Memory B cell (primary cell): ENCODE measurements at regions not wholly inside any gene's neighbourhood (a gene's known extent, or its start where the extent isn't known, plus 50 kb on each side); places are given as distances from the start of the nearest gene placed in this dataset.

Source experiments
- ATAC-seq: fragments of 150-1000 bp; cut with Tn5 transposase; 2 replicates; pipeline ENCODE4 v1.10.0; 2021; ENCODE audit warnings: low read depth, mild to moderate bottlenecking, moderate library complexity
- DNase-seq, 2 donors: peaks; one replicate each; pipeline ENCODE4 v3.0.0; 2022; ENCODE audit warnings: low spot score in 2 of 2
- H3K27ac Mint-ChIP-seq: one replicate; pipeline ENCODE4 v1.8.0; 2022; ENCODE audit warnings: mild to moderate bottlenecking, moderate library complexity, mixed read lengths
- H3K27me3 Mint-ChIP-seq: one replicate; pipeline ENCODE4 v1.8.0; 2022; ENCODE audit warnings: mixed read lengths
- H3K36me3 Mint-ChIP-seq: one replicate; pipeline ENCODE4 v1.8.0; 2022; ENCODE audit warnings: mild to moderate bottlenecking, mixed read lengths
- H3K4me1 Mint-ChIP-seq: one replicate; pipeline ENCODE4 v1.8.0; 2022; ENCODE audit warnings: mixed read lengths
- H3K4me3 Mint-ChIP-seq: one replicate; pipeline ENCODE4 v1.8.0; 2022; ENCODE audit warnings: mild to moderate bottlenecking, moderate library complexity, mixed read lengths
- H3K9me3 Mint-ChIP-seq: one replicate; pipeline ENCODE4 v1.8.0; 2022; ENCODE audit warnings: mixed read lengths

DNA sequence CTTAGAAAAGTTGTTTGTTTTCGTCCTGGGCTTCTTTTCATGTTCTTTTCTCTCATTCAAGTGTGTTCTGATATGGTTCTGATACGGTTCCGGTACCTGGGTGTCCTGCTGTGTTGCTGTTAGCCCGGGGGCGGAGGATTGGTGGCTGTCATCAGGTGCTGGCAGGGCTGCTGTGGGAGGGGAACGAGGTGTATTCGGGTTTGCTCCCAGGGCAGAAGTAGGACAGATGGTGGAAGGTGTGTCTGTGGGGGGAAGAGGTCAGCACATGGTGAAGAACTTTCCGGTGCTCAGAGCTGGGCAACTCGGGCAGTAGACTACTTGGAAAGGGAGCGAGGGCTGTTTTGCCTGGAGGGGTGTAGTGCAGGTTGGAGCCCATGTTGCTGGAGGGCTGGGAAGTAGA is 70.2 kb downstream of the SLC25A47 start:
- Mint-ChIP-seq H3K4me3 (no peak overlapping the region), H3K27ac (no peak overlapping the region), H3K9me3 (no peaks in the 10 kb centered on the region), H3K36me3 (peaks cover 17% of the 10 kb centered on the region), H3K4me1 (peaks cover 6% of the 10 kb centered on the region), H3K27me3 (no peaks in the 10 kb centered on the region)
- no peak for ATAC-seq
- no peak for DNase-seq

DNA sequence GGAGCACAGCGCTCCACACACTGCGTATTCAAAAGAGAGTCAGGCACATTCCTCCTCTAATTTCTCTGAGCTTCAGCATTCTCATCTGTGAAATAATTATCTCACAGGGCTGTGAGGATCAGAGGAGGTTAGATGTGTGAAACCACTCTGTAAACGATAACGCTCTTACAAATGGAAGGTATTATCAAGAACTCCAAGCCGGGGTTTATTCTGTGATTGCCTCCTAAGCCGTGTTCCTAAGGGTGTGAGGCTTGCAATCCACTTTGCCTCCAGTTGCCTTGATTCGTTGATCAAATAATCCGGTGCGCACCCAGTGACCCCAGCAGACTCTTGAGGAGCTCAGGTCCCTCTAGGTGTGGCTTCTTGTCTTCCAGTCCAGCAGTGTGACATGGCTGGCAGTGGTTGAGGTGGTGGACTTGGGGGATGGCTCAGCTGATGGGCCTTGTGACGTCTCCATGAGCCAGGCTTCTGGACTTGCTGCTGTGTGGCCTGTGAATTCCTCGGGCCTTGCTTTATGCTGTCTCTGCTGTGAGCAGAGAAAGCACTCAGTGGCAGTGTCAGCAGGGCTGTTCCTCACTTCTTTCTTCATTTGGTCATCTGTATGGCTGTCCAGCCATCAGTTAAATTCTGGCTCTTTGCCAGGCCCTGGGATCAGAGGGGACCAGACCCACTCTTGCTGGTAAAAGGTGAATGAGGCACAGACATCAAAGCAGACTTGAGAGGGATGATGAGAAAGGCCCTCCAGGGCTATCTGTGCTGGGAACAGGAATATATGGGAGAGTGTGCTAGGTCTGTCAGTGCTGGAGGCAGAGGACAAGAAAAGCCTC is 71.0 kb downstream of the SLC25A47 start:
- Mint-ChIP-seq H3K4me3 (no peak overlapping the region), H3K27ac (no peak overlapping the region), H3K27me3 (no peaks in the 10 kb centered on the region), H3K9me3 (no peaks in the 10 kb centered on the region), H3K36me3 (peaks cover 17% of the 10 kb centered on the region), H3K4me1 (peaks cover 8% of the 10 kb centered on the region)
- ATAC-seq (no peak), DNase-seq (no peak)

DNA sequence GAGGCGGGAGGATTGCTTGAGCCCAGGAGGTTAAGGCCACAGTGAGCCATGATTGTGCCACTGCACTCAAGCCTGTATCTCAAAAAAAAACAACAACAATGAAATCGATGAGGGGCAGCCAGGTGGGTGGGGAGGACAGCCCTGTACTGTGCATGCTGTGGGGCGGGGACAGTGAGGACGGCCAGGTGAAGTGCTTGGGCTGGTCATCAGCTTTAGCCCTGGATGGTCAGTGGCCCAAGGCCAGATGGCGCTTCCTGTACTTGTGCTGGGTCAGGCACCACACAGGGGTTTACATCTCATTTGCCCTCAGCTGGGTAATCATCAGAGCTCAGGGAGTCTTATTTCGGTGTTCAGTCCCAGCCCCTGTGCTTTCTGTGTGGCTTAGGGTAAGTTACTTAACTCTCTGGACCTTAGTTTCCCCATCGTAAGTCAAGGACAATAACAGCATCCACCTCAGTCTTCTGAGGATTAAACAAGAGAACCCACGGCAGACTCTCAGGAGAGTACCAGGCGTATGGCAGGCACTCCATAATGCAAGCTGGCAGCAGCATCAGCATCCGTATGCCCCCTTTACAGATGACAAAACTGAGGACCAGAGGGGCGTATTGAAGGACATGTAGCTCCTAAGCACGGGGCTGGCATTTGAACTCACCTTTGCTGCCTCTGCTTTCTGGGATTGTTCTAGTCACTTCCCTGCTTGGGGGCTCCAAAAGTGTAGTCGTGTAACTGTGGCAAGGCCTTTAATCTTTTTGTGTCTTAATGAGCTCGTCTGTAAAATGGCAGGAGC is 71.9 kb downstream of the SLC25A47 start:
- no peak for DNase-seq
- Mint-ChIP-seq H3K27me3 (no peaks in the 10 kb centered on the region), H3K4me3 (no peak overlapping the region), H3K4me1 (peaks cover 11% of the 10 kb centered on the region), H3K36me3 (peaks cover 18% of the 10 kb centered on the region), H3K27ac (no peak overlapping the region), H3K9me3 (no peaks in the 10 kb centered on the region)
- ATAC-seq, result no peak

DNA sequence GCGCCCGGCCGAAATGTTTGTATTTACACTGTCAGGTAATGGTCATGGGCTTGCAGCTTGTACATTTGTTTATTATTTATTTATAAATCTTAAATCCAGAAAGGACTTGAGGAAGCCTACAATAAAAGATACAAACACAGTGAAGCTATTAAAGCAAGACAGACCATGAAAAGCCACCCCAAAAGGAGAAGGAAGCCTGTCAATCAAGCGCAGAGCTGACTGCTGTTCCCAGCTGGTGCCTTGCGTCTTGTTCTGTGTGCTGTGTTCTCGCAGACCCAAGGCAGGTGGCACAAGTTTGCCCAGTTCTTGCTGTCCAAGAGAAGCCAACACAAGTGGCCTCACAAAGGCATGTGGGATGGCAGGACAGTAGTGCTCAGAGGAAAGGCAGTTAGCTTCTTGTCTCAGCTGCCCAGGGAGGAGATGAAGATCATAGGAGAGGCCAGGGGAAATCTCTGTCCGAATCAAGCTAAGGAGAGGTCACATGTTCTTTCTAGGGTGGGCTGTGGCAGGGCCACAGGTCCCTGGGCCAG is 73.2 kb downstream of the SLC25A47 start:
- Mint-ChIP-seq H3K27me3 (no peaks in the 10 kb centered on the region), H3K36me3 (peaks cover 11% of the 10 kb centered on the region), H3K4me3 (no peak overlapping the region), H3K27ac (no peak overlapping the region), H3K4me1 (peaks cover 9% of the 10 kb centered on the region), H3K9me3 (no peaks in the 10 kb centered on the region)
- ATAC-seq, result no peak
- no peak for DNase-seq

GRCh38 chr14:100397005-100397404 is 73.9 kb downstream of the SLC25A47 start:
- Mint-ChIP-seq H3K4me1 (peaks cover 9% of the 10 kb centered on the region), H3K4me3 (no peak overlapping the region), H3K9me3 (no peaks in the 10 kb centered on the region), H3K36me3 (peaks cover 11% of the 10 kb centered on the region), H3K27ac (no peak overlapping the region), H3K27me3 (no peaks in the 10 kb centered on the region)
- DNase-seq, result no peak
- ATAC-seq, result no peak

GRCh38 chr14:100398044-100398443 is 74.9 kb downstream of the SLC25A47 start:
- ATAC-seq, result no peak
- peaks cover 11% of the 10 kb centered on the region for H3K36me3 Mint-ChIP-seq

DNA sequence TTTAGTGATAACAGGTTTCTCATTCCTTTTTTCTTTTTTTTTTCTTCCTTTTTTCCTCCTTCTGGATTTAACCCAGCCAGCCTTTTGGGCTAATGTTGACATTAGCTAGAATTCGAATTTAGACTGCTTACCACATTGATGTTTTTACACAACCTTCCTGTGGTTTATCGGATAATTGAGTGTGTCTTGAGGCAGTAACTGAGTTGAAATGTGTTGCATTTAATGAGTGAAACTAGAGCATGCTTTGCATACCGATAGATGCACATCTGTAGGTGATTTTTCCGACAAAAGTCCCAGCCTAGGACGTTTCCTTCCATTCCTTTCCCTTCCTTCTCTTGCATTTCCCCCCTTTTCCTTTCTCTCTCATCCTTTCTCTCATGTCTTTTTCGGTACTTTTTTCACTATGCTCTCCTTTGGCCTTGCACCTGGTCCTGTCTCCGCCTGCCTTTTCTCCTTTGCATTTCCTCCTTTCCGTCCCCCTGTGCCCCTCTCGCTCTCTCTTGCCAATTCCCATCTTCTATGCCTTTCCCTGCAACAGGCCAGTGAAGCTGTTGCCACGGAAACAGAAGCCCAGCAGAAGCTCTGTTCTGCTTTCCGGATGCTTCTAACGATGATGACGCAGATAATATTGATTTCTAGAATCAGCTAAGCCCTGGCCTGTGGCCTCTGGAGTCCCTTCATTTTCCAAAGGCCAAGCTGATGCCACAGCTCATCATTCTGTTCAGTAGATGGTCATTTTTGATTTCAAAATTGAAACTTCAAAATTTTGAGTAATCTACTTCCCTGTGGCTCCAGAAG is 76.1 kb downstream of the SLC25A47 start:
- no peak overlapping the region for H3K4me3 Mint-ChIP-seq
- peaks cover 9% of the 10 kb centered on the region for H3K4me1 Mint-ChIP-seq
- ATAC-seq (no peak), DNase-seq (no peak)
- no peak overlapping the region for H3K27ac Mint-ChIP-seq
- no peaks in the 10 kb centered on the region for H3K27me3 Mint-ChIP-seq
- peaks cover 11% of the 10 kb centered on the region for H3K36me3 Mint-ChIP-seq
- no peaks in the 10 kb centered on the region for H3K9me3 Mint-ChIP-seq

More at GRCh38 chr14:100398044-100398443, 74.9 kb downstream of the SLC25A47 start:
- Mint-ChIP-seq H3K9me3 (no peaks in the 10 kb centered on the region), H3K4me3 (no peak overlapping the region), H3K27me3 (no peaks in the 10 kb centered on the region), H3K4me1 (peaks cover 9% of the 10 kb centered on the region), H3K27ac (no peak overlapping the region)
- DNase-seq, result no peak

DNA sequence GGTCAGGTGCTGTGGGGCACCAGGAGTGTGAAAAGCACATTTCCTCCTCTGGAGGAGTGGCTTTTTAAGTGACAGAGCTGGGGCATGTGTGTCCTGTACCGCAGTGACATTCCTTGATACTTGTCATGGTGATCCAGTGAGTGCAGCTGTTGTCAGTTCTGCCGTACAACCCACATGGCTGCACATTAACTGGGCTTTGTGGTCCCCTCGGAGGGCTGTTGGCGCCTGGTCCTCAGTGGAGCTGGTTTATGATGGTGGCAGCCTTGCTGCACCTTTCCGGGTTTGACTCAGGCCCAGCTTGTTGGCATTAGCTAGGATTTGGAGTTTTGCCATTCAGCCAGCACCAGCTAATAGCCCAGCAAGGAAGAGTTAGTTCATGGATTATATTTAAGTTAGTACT is 77.0 kb downstream of the SLC25A47 start:
- no peak overlapping the region for H3K4me3 Mint-ChIP-seq
- peaks cover 11% of the 10 kb centered on the region for H3K36me3 Mint-ChIP-seq
- no peak overlapping the region for H3K27ac Mint-ChIP-seq
- peaks cover 12% of the 10 kb centered on the region for H3K4me1 Mint-ChIP-seq
- no peaks in the 10 kb centered on the region for H3K9me3 Mint-ChIP-seq
- H3K27me3 Mint-ChIP-seq, result no peaks in the 10 kb centered on the region
- no peak for ATAC-seq
- DNase-seq, result no peak

- DNase-seq (no peak), ATAC-seq (no peak)
- Mint-ChIP-seq H3K9me3 (no peaks in the 10 kb centered on the region), H3K4me3 (no peak overlapping the region), H3K36me3 (peaks cover 11% of the 10 kb centered on the region), H3K4me1 (peaks cover 16% of the 10 kb centered on the region), H3K27me3 (no peaks in the 10 kb centered on the region), H3K27ac (no peak overlapping the region)
Observed at GRCh38 chr14:100401031-100401692, 78.0 kb downstream of the SLC25A47 start.

GRCh38 chr14:100401792-100402191 is 78.7 kb downstream of the SLC25A47 start:
- no peaks in the 10 kb centered on the region for H3K9me3 Mint-ChIP-seq
- peaks cover 23% of the 10 kb centered on the region for H3K4me1 Mint-ChIP-seq
- ATAC-seq, result no peak
- peaks cover 8% of the 10 kb centered on the region for H3K36me3 Mint-ChIP-seq
- H3K4me3 Mint-ChIP-seq, result no peak overlapping the region
- H3K27me3 Mint-ChIP-seq, result no peaks in the 10 kb centered on the region
- H3K27ac Mint-ChIP-seq, result no peak overlapping the region
- DNase-seq, result no peak

GRCh38 chr14:100402631-100403030 is 79.5 kb downstream of the SLC25A47 start:
- DNase-seq, result no peak
- no peak for ATAC-seq
- Mint-ChIP-seq H3K4me3 (no peak overlapping the region), H3K9me3 (no peaks in the 10 kb centered on the region), H3K27me3 (no peaks in the 10 kb centered on the region), H3K4me1 (peaks cover 20% of the 10 kb centered on the region), H3K36me3 (peaks cover 2% of the 10 kb centered on the region), H3K27ac (no peak overlapping the region)

DNA sequence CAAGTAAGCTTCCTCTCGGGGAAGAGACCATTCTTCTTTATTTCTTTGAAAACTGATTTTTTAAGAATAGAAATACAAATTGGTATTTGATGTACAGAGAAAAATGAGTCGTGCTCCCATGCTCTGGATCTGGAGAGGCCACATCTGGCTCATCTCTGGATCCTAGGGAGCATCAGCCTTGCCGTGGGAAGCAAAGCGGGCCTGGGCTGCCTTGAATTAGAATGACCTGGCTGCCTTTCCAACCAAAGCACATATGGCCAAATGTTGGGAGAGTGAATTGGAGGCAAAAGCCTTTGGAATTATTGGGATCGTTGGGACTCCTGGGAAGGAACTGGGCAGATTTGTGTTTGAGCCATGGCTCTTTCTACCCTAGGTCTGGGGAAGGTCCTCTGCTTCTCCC is 80.0 kb downstream of the SLC25A47 start:
- H3K4me1 Mint-ChIP-seq, result peaks cover 20% of the 10 kb centered on the region
- no peak for DNase-seq
- H3K36me3 Mint-ChIP-seq, result peaks cover 2% of the 10 kb centered on the region
- no peak for ATAC-seq
- H3K4me3 Mint-ChIP-seq, result no peak overlapping the region
- H3K27me3 Mint-ChIP-seq, result no peaks in the 10 kb centered on the region
- H3K27ac Mint-ChIP-seq, result no peak overlapping the region
- no peaks in the 10 kb centered on the region for H3K9me3 Mint-ChIP-seq

- Mint-ChIP-seq H3K4me1 (peaks cover 20% of the 10 kb centered on the region), H3K27ac (no peak overlapping the region), H3K4me3 (no peak overlapping the region), H3K9me3 (no peaks in the 10 kb centered on the region), H3K36me3 (peaks cover 2% of the 10 kb centered on the region), H3K27me3 (no peaks in the 10 kb centered on the region)
- DNase-seq, result no peak
- no peak for ATAC-seq
Observed at GRCh38 chr14:100403802-100404365, 80.7 kb downstream of the SLC25A47 start.
